WTC11 (cell line): ENCODE measurements at regions not wholly inside any gene's neighbourhood (a gene's known extent, or its start where the extent isn't known, plus 50 kb on each side); places are given as distances from the start of the nearest gene placed in this dataset.

Experiments
- ZNF121 ChIP-seq: sonication (generic); formaldehyde crosslinking; IDR thresholded peaks from 2 replicates; pipeline ENCODE4 v1.8.0; 2023; ENCODE audit warnings: missing genetic modification reagents
- TF ChIP-seq, protein P1 (sequence below): fragments of 200-600 bp; IDR thresholded peaks from 2 replicates; pipeline ENCODE4 v1.8.0; 2022; ENCODE audit warnings: antibody characterized with exemption
- TF ChIP-seq, protein P2 (sequence below): sonication (generic); formaldehyde crosslinking; IDR thresholded peaks from 2 replicates; pipeline ENCODE4 v1.8.0; 2022; ENCODE audit warnings: mild to moderate bottlenecking, missing genetic modification reagents
- TF ChIP-seq, protein P3 (sequence below): sonication (generic); formaldehyde crosslinking; IDR thresholded peaks from 2 replicates; pipeline ENCODE4 v1.8.0; 2022; ENCODE audit warnings: mild to moderate bottlenecking, missing genetic modification reagents

DNA sequence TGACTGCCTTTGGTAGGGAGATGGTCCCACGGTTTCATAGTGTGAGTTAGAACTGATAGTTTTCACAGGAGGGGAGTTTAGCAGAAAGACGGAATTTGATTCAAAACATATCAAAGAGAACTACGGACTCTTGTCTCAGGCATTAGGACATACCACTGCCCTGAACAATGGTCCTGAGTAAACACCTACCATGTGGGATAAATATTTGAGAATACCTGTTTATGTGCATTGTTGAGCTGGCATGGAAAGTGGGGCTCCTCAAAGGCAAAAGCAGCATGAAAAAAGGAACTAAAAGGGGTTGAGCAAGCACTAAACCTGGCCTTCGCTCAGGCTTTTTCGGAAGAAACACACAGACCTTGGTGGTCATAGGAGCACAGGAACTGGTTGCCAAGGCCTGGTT lies 144.4 kb downstream of the ZNF621 start:
- TF ChIP-seq, protein P1, sequence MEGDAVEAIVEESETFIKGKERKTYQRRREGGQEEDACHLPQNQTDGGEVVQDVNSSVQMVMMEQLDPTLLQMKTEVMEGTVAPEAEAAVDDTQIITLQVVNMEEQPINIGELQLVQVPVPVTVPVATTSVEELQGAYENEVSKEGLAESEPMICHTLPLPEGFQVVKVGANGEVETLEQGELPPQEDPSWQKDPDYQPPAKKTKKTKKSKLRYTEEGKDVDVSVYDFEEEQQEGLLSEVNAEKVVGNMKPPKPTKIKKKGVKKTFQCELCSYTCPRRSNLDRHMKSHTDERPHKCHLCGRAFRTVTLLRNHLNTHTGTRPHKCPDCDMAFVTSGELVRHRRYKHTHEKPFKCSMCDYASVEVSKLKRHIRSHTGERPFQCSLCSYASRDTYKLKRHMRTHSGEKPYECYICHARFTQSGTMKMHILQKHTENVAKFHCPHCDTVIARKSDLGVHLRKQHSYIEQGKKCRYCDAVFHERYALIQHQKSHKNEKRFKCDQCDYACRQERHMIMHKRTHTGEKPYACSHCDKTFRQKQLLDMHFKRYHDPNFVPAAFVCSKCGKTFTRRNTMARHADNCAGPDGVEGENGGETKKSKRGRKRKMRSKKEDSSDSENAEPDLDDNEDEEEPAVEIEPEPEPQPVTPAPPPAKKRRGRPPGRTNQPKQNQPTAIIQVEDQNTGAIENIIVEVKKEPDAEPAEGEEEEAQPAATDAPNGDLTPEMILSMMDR: no peak
- TF ChIP-seq, protein P2, sequence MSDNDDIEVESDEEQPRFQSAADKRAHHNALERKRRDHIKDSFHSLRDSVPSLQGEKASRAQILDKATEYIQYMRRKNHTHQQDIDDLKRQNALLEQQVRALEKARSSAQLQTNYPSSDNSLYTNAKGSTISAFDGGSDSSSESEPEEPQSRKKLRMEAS (CRISPR knock-in tag): no peak
- TF ChIP-seq, protein P3, sequence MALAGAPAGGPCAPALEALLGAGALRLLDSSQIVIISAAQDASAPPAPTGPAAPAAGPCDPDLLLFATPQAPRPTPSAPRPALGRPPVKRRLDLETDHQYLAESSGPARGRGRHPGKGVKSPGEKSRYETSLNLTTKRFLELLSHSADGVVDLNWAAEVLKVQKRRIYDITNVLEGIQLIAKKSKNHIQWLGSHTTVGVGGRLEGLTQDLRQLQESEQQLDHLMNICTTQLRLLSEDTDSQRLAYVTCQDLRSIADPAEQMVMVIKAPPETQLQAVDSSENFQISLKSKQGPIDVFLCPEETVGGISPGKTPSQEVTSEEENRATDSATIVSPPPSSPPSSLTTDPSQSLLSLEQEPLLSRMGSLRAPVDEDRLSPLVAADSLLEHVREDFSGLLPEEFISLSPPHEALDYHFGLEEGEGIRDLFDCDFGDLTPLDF: no peak
- TF ChIP-seq ZNF121: no peak
